ENCODE measurements at regions not wholly inside any gene's neighbourhood (a gene's known extent, or its start where the extent isn't known, plus 50 kb on each side); places are given as distances from the start of the nearest gene placed in this dataset.

- Histone ChIP-seq H3K79me2 (ENCODE audit: insufficient read depth) (no peaks in the 10 kb centered on the region), H3K9me2 (ENCODE audit: insufficient read depth) (no peaks in the 10 kb centered on the region), H2AFZ (no peak overlapping the region), H3K27ac (no peak overlapping the region), H3K4me3 (no peak overlapping the region), H3K27me3 (replicated peaks; ENCODE audit: insufficient read depth) (no peaks in the 10 kb centered on the region; the same call in 1 of the 2 replicates), H4K20me1 (ENCODE audit: insufficient read depth) (no peaks in the 10 kb centered on the region), H3F3A (ENCODE audit: insufficient read depth) (no peaks in the 10 kb centered on the region), H3K4me1 (ENCODE audit: insufficient read depth) (no peaks in the 10 kb centered on the region), H3K36me3 (ENCODE audit: low read depth) (no peaks in the 10 kb centered on the region), H3K4me2 (ENCODE audit: unreplicated experiment) (no peak overlapping the region), H3K9me3 (ENCODE audit: low read depth) (no peaks in the 10 kb centered on the region), H3K9ac (no peak overlapping the region)
- TF ChIP-seq EZH2phosphoT487 (IDR thresholded peaks at IDR 0.05; ENCODE audit: insufficient read depth, low read depth) = no peak
- in situ Hi-C loops (cut with MboI) = no loop called here
- 3 to 5% methylated on average over 8 of the region's 8 CpGs for WGBS, 2 experiments (ENCODE audit: low coverage in 1 of 2, low lambda C conversion rate in 2 of 2, missing lambda C conversion rate in 2 of 2)
- DNase-seq = no peak
These were observed 107.9 kb downstream of the HAPSTR1 start for GRCh38 chr16:9199311-9199710.

GRCh38 chr16:9199751-9200150 is 108.3 kb downstream of the HAPSTR1 start:
- in situ Hi-C loops (cut with MboI) = no loop called here
- TF ChIP-seq EZH2 (IDR thresholded peaks at IDR 0.05; ENCODE audit: insufficient read depth, poor library complexity, severe bottlenecking) (no peak), EZH2phosphoT487 (IDR thresholded peaks at IDR 0.05; ENCODE audit: insufficient read depth, low read depth) (no peak)

GRCh38 chr16:9203956-9204355 is 112.5 kb downstream of the HAPSTR1 start:
- H3K9ac ChIP-seq = no peak overlapping the region
- H3F3A ChIP-seq (ENCODE audit: insufficient read depth) = no peaks in the 10 kb centered on the region
- H3K9me2 ChIP-seq (ENCODE audit: insufficient read depth) = no peaks in the 10 kb centered on the region
- H3K9me3 ChIP-seq (ENCODE audit: low read depth) = no peaks in the 10 kb centered on the region
- DNase-seq = no peak
- no peak overlapping the region for H2AFZ ChIP-seq
- no peak overlapping the region for H3K27ac ChIP-seq
- no peak overlapping the region for H3K4me2 ChIP-seq (ENCODE audit: unreplicated experiment)
- in situ Hi-C loops (cut with MboI) = no loop called here
- H3K36me3 ChIP-seq (ENCODE audit: low read depth) = no peaks in the 10 kb centered on the region
- TF ChIP-seq EZH2phosphoT487 (IDR thresholded peaks at IDR 0.05; ENCODE audit: insufficient read depth, low read depth) = no peak
- TF ChIP-seq EZH2 (IDR thresholded peaks at IDR 0.05; ENCODE audit: insufficient read depth, poor library complexity, severe bottlenecking) = no peak
- H4K20me1 ChIP-seq (ENCODE audit: insufficient read depth) = no peaks in the 10 kb centered on the region
- no peak overlapping the region for H3K4me3 ChIP-seq
- H3K27me3 ChIP-seq (replicated peaks; ENCODE audit: insufficient read depth) = no peaks in the 10 kb centered on the region; the same call in 1 of the 2 replicates
- no peaks in the 10 kb centered on the region for H3K4me1 ChIP-seq (ENCODE audit: insufficient read depth)
- WGBS, 2 experiments (ENCODE audit: low coverage in 1 of 2, low lambda C conversion rate in 2 of 2, missing lambda C conversion rate in 2 of 2) = 45 to 57% methylated on average over 10 of the region's 10 CpGs
- H3K79me2 ChIP-seq (ENCODE audit: insufficient read depth) = no peaks in the 10 kb centered on the region

More at GRCh38 chr16:9199751-9200150, 108.3 kb downstream of the HAPSTR1 start:
- H3K27me3 ChIP-seq (replicated peaks; ENCODE audit: insufficient read depth) = no peaks in the 10 kb centered on the region; the same call in 1 of the 2 replicates
- H3K79me2 ChIP-seq (ENCODE audit: insufficient read depth) = no peaks in the 10 kb centered on the region
- H3K9me3 ChIP-seq (ENCODE audit: low read depth) = no peaks in the 10 kb centered on the region
- H3F3A ChIP-seq (ENCODE audit: insufficient read depth) = no peaks in the 10 kb centered on the region
- 17 to 38% methylated on average over 2 of the region's 2 CpGs for WGBS, 2 experiments (ENCODE audit: low coverage in 1 of 2, low lambda C conversion rate in 2 of 2, missing lambda C conversion rate in 2 of 2)
- no peak overlapping the region for H3K4me2 ChIP-seq (ENCODE audit: unreplicated experiment)
- no peaks in the 10 kb centered on the region for H3K4me1 ChIP-seq (ENCODE audit: insufficient read depth)
- no peak overlapping the region for H3K27ac ChIP-seq
- no peak overlapping the region for H2AFZ ChIP-seq
- H3K4me3 ChIP-seq = no peak overlapping the region
- no peaks in the 10 kb centered on the region for H3K9me2 ChIP-seq (ENCODE audit: insufficient read depth)
- no peak for DNase-seq
- H4K20me1 ChIP-seq (ENCODE audit: insufficient read depth) = no peaks in the 10 kb centered on the region
- H3K36me3 ChIP-seq (ENCODE audit: low read depth) = no peaks in the 10 kb centered on the region
- no peak overlapping the region for H3K9ac ChIP-seq

GRCh38 chr16:9205661-9206060 is 114.2 kb downstream of the HAPSTR1 start:
- no peak for TF ChIP-seq EZH2phosphoT487 (IDR thresholded peaks at IDR 0.05; ENCODE audit: insufficient read depth, low read depth)
- Histone ChIP-seq H3K27me3 (replicated peaks; ENCODE audit: insufficient read depth) (no peaks in the 10 kb centered on the region; the same call in 1 of the 2 replicates), H3K9me2 (ENCODE audit: insufficient read depth) (no peaks in the 10 kb centered on the region), H3K4me3 (no peak overlapping the region), H3K9ac (no peak overlapping the region), H3K36me3 (ENCODE audit: low read depth) (no peaks in the 10 kb centered on the region), H3F3A (ENCODE audit: insufficient read depth) (no peaks in the 10 kb centered on the region), H3K79me2 (ENCODE audit: insufficient read depth) (no peaks in the 10 kb centered on the region), H4K20me1 (ENCODE audit: insufficient read depth) (no peaks in the 10 kb centered on the region), H3K27ac (no peak overlapping the region), H2AFZ (no peak overlapping the region), H3K4me2 (ENCODE audit: unreplicated experiment) (no peak overlapping the region), H3K4me1 (ENCODE audit: insufficient read depth) (no peaks in the 10 kb centered on the region), H3K9me3 (ENCODE audit: low read depth) (no peaks in the 10 kb centered on the region)
- 0 to 2% methylated on average over 2 of the region's 2 CpGs for WGBS, 2 experiments (ENCODE audit: low coverage in 1 of 2, low lambda C conversion rate in 2 of 2, missing lambda C conversion rate in 2 of 2)
- DNase-seq = no peak
- in situ Hi-C loops (cut with MboI) = no loop called here

- no peaks in the 10 kb centered on the region for H3K79me2 ChIP-seq (ENCODE audit: insufficient read depth)
- H4K20me1 ChIP-seq (ENCODE audit: insufficient read depth) = no peaks in the 10 kb centered on the region
- in situ Hi-C loops (cut with MboI) = no loop called here
- TF ChIP-seq EZH2 (IDR thresholded peaks at IDR 0.05; ENCODE audit: insufficient read depth, poor library complexity, severe bottlenecking) = no peak
- no peak for TF ChIP-seq EZH2phosphoT487 (IDR thresholded peaks at IDR 0.05; ENCODE audit: insufficient read depth, low read depth)
- no peaks in the 10 kb centered on the region for H3K4me1 ChIP-seq (ENCODE audit: insufficient read depth)
- no peak overlapping the region for H3K9ac ChIP-seq
- H3K27me3 ChIP-seq (replicated peaks; ENCODE audit: insufficient read depth) = no peaks in the 10 kb centered on the region
- H3K9me3 ChIP-seq (ENCODE audit: low read depth) = no peaks in the 10 kb centered on the region
- H3K27ac ChIP-seq = no peak overlapping the region
- H2AFZ ChIP-seq = no peak overlapping the region
- no peaks in the 10 kb centered on the region for H3F3A ChIP-seq (ENCODE audit: insufficient read depth)
- H3K4me3 ChIP-seq = no peak overlapping the region
- WGBS, 2 experiments (ENCODE audit: low coverage in 1 of 2, low lambda C conversion rate in 2 of 2, missing lambda C conversion rate in 2 of 2) = 30 to 44% methylated on average over 3 of the region's 3 CpGs
- no peak overlapping the region for H3K4me2 ChIP-seq (ENCODE audit: unreplicated experiment)
- no peaks in the 10 kb centered on the region for H3K9me2 ChIP-seq (ENCODE audit: insufficient read depth)
- no peaks in the 10 kb centered on the region for H3K36me3 ChIP-seq (ENCODE audit: low read depth)
- no peak for DNase-seq
These were observed 114.7 kb downstream of the HAPSTR1 start for GRCh38 chr16:9206156-9206555.
